Activated CD8-positive, alpha-beta T cell treated with anti-CD3 and anti-CD28 coated beads, Interleukin-2, amount 10 ng/mL, durations not matched to agents 7 days and 5 days (primary cell): ENCODE measurements at regions not wholly inside any gene's neighbourhood (a gene's known extent, or its start where the extent isn't known, plus 50 kb on each side); places are given as distances from the start of the nearest gene placed in this dataset.

Experiments used
- ATAC-seq: fragments of 150-1000 bp; cut with Tn5 transposase; one replicate; pipeline ENCODE4 v1.10.0; 2021; ENCODE audit warnings: moderate library complexity
- CTCF ChIA-PET: fragments of 350-600 bp; sonication (Branson Sonifier 250); formaldehyde crosslinking; loops from one replicate; lab custom pipeline; 2021; ENCODE audit warnings: antibody characterized with exemption; lab: Charles Lee
- POLR2A ChIA-PET: fragments of 350-600 bp; sonication (Branson Sonifier 250); formaldehyde crosslinking; loops from one replicate; lab custom pipeline; 2021; ENCODE audit warnings: antibody characterized with exemption; lab: Charles Lee
- DNase-seq: peaks from one replicate; pipeline ENCODE4 v3.0.0-alpha.2; 2020
- H3K27ac Mint-ChIP-seq: one replicate; pipeline ENCODE4 v1.8.0; 2021; ENCODE audit warnings: mild to moderate bottlenecking, mixed read lengths
- H3K27me3 Mint-ChIP-seq: one replicate; pipeline ENCODE4 v1.8.0; 2021; ENCODE audit warnings: low read depth, mixed read lengths
- H3K36me3 Mint-ChIP-seq: one replicate; pipeline ENCODE4 v1.8.0; 2021; ENCODE audit warnings: low read depth, mixed read lengths
- H3K4me1 Mint-ChIP-seq: one replicate; pipeline ENCODE4 v1.8.0; 2021; ENCODE audit warnings: low read depth, mixed read lengths
- H3K4me3 Mint-ChIP-seq: one replicate; pipeline ENCODE4 v1.8.0; 2021; ENCODE audit warnings: mild to moderate bottlenecking, mixed read lengths
- H3K9me3 Mint-ChIP-seq: one replicate; pipeline ENCODE4 v1.8.0; 2022; ENCODE audit warnings: mixed read lengths; ENCODE audit not compliant: insufficient read depth

- Mint-ChIP-seq H3K4me3 (no peak overlapping the region), H3K27ac (no peak overlapping the region), H3K4me1 (no peaks in the 10 kb centered on the region), H3K36me3 (no peaks in the 10 kb centered on the region), H3K9me3 (no peaks in the 10 kb centered on the region), H3K27me3 (no peaks in the 10 kb centered on the region)
- ChIA-PET CTCF (no interaction called here), POLR2A (no interaction called here)
- ATAC-seq (no peak), DNase-seq (no peak)
These were observed 365.3 kb upstream of the SMIM30 start for GRCh38 chr7:113483657-113484056.

- POLR2A ChIA-PET = interaction anchor here (0.7 kb wide), 1 partner anchor 73 kb away, joined by 3 read pairs; no protein-coding TSS in a partner anchor
- Mint-ChIP-seq H3K4me1 (no peaks in the 10 kb centered on the region), H3K4me3 (no peak overlapping the region), H3K9me3 (no peaks in the 10 kb centered on the region), H3K36me3 (no peaks in the 10 kb centered on the region), H3K27me3 (no peaks in the 10 kb centered on the region), H3K27ac (no peak overlapping the region)
- DNase-seq = no peak
- no peak for ATAC-seq
- CTCF ChIA-PET = no interaction called here
These were observed 362.2 kb upstream of the SMIM30 start for GRCh38 chr7:113480537-113480936.

- CTCF ChIA-PET = no interaction called here
- Mint-ChIP-seq H3K27me3 (no peaks in the 10 kb centered on the region), H3K9me3 (peaks cover 6% of the 10 kb centered on the region), H3K36me3 (no peaks in the 10 kb centered on the region), H3K27ac (no peak overlapping the region), H3K4me1 (no peaks in the 10 kb centered on the region), H3K4me3 (no peak overlapping the region)
- ATAC-seq (no peak), DNase-seq (no peak)
- POLR2A ChIA-PET = no interaction called here
These were observed 345.9 kb upstream of the SMIM30 start for GRCh38 chr7:113464096-113464855.

GRCh38 chr7:113460067-113460466, 341.7 kb upstream of the SMIM30 start:
- Mint-ChIP-seq H3K9me3 (peaks cover 6% of the 10 kb centered on the region), H3K4me1 (no peaks in the 10 kb centered on the region), H3K27ac (no peak overlapping the region), H3K27me3 (no peaks in the 10 kb centered on the region), H3K36me3 (no peaks in the 10 kb centered on the region), H3K4me3 (no peak overlapping the region)
- DNase-seq (no peak), ATAC-seq (no peak)
- POLR2A ChIA-PET = no interaction called here
- CTCF ChIA-PET = no interaction called here

DNA sequence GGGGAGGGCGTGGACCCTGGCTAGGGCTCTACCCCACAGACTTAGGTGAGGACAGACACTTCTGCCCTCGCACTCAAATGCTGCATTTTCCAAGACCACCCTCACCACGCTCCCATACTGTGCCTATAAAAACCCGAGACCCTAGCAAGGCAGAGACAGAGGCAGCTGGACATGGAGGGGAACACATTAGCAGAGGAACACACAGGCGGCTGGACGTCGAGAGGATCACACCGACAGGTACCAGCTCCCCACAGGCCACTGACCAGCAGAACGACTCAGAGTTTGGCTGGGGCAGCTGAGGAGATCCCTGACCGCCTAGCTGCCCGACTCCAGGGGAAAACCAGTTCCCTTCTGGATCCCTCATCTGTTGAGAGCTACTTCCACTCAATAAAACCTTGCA, 338.2 kb upstream of the SMIM30 start:
- no peak for ATAC-seq
- ChIA-PET POLR2A (no interaction called here), CTCF (no interaction called here)
- Mint-ChIP-seq H3K36me3 (no peaks in the 10 kb centered on the region), H3K9me3 (no peaks in the 10 kb centered on the region), H3K4me1 (no peaks in the 10 kb centered on the region), H3K4me3 (no peak overlapping the region), H3K27ac (no peak overlapping the region), H3K27me3 (no peaks in the 10 kb centered on the region)
- no peak for DNase-seq

GRCh38 chr7:113454597-113455169, 336.3 kb upstream of the SMIM30 start:
- DNase-seq (no peak), ATAC-seq (no peak)
- Mint-ChIP-seq H3K4me1 (no peaks in the 10 kb centered on the region), H3K36me3 (no peaks in the 10 kb centered on the region), H3K9me3 (no peaks in the 10 kb centered on the region), H3K4me3 (no peak overlapping the region), H3K27me3 (no peaks in the 10 kb centered on the region), H3K27ac (no peak overlapping the region)
- POLR2A ChIA-PET = no interaction called here
- CTCF ChIA-PET = interaction anchor here (1.0 kb wide), 1 partner anchor 33 kb away, joined by 3 read pairs; no protein-coding TSS in a partner anchor

DNA sequence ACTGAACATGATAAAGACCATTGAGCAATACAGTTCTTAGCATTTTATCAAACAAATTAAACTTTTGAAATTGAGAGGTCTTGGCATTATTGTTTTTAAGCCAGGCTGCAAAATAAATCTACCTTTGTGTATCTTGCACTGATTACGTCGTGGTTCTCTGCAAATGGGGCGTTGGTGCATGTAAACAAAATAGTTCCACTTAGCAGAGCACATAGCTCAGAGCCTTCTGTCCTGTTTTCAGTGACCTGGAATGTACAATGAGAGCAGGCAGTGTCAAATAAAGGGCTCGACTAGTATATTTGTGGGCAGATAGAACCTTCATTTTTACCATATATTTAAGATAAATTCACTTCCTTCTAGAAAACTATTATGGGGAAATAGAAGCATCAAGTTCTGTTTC, 333.9 kb upstream of the SMIM30 start:
- no peak for DNase-seq
- H3K9me3 Mint-ChIP-seq = no peaks in the 10 kb centered on the region
- no peak overlapping the region for H3K27ac Mint-ChIP-seq
- ChIA-PET CTCF (no interaction called here), POLR2A (no interaction called here)
- H3K4me3 Mint-ChIP-seq = no peak overlapping the region
- no peaks in the 10 kb centered on the region for H3K4me1 Mint-ChIP-seq
- no peak for ATAC-seq
- no peaks in the 10 kb centered on the region for H3K27me3 Mint-ChIP-seq
- no peaks in the 10 kb centered on the region for H3K36me3 Mint-ChIP-seq

DNA sequence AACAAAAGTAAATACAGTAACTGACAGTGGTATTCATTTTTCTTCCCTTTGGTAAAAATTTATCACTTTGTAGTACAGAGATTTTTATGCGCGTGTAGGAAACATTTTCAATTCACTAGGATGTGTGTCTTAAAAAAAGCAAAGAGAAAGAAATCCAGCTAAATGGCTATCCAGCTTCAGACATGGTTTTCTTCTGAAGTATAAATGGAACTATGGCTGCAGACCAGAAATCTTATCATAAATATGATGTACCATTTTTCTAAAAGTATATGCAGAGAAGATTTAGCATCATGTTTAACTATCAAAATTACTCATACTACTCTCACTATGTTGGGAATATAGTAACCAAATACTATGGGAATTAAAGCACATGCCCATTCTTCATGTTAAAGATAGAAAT, 328.4 kb upstream of the SMIM30 start:
- POLR2A ChIA-PET = no interaction called here
- CTCF ChIA-PET = interaction anchor here (0.6 kb wide), 1 partner anchor 14 kb away, joined by 3 read pairs; no protein-coding TSS in a partner anchor
- ATAC-seq (no peak), DNase-seq (no peak)
- H3K4me3 Mint-ChIP-seq = no peak overlapping the region
- H3K9me3 Mint-ChIP-seq = no peaks in the 10 kb centered on the region
- no peaks in the 10 kb centered on the region for H3K36me3 Mint-ChIP-seq
- H3K27me3 Mint-ChIP-seq = no peaks in the 10 kb centered on the region
- no peaks in the 10 kb centered on the region for H3K4me1 Mint-ChIP-seq
- no peak overlapping the region for H3K27ac Mint-ChIP-seq

DNA sequence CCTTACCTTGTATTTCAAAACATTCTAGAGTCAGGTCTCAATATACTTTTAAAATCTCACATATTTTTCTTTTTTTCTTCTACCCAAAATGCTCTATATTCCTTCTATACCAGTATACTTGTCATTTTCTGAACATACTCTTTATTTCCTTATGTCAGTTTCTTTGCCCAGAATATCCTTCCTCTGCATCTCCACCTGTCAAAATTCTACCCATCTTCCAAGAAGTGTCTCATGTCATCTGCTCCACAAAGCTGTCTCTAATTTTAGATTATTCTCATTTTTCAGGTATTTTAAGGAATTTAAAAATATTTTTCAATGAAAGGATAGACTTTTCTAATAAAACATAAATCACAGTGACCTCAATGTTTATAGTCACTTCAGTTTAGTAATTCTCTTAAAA, 328.0 kb upstream of the SMIM30 start:
- H3K36me3 Mint-ChIP-seq = no peaks in the 10 kb centered on the region
- ChIA-PET POLR2A (no interaction called here), CTCF (no interaction called here)
- no peaks in the 10 kb centered on the region for H3K9me3 Mint-ChIP-seq
- DNase-seq = no peak
- no peak overlapping the region for H3K4me3 Mint-ChIP-seq
- no peaks in the 10 kb centered on the region for H3K4me1 Mint-ChIP-seq
- ATAC-seq = no peak
- H3K27me3 Mint-ChIP-seq = no peaks in the 10 kb centered on the region
- no peak overlapping the region for H3K27ac Mint-ChIP-seq

- no peaks in the 10 kb centered on the region for H3K36me3 Mint-ChIP-seq
- no peaks in the 10 kb centered on the region for H3K27me3 Mint-ChIP-seq
- H3K27ac Mint-ChIP-seq = no peak overlapping the region
- H3K4me1 Mint-ChIP-seq = no peaks in the 10 kb centered on the region
- H3K4me3 Mint-ChIP-seq = no peak overlapping the region
- ATAC-seq (no peak), DNase-seq (no peak)
- CTCF ChIA-PET = no interaction called here
- H3K9me3 Mint-ChIP-seq = no peaks in the 10 kb centered on the region
- POLR2A ChIA-PET = no interaction called here
These were observed 325.9 kb upstream of the SMIM30 start for GRCh38 chr7:113444261-113444660.

GRCh38 chr7:113440173-113440572, 321.8 kb upstream of the SMIM30 start:
- ChIA-PET CTCF (no interaction called here), POLR2A (no interaction called here)
- H3K27ac Mint-ChIP-seq = no peak overlapping the region
- ATAC-seq = no peak
- no peaks in the 10 kb centered on the region for H3K27me3 Mint-ChIP-seq
- DNase-seq = no peak
- H3K36me3 Mint-ChIP-seq = no peaks in the 10 kb centered on the region
- no peak overlapping the region for H3K4me3 Mint-ChIP-seq
- no peaks in the 10 kb centered on the region for H3K9me3 Mint-ChIP-seq
- no peaks in the 10 kb centered on the region for H3K4me1 Mint-ChIP-seq

DNA sequence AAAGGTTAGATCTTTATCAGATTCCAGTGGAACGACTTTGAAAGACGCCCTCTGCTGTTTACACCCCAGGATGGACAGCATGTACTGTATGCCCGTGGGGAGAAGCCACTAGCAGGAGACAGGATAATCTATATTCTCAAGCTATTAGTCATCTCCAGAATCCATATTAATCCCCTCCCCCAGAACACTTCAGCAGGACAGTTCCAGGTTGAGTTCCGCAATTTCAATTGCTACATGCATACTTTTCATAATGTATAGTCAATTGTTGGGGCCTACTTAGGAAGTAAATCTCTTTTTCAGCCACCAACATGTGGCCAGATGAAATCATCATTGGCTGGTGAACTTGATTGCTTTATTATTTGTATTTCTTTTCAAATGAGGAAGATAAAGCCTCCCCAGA, 313.1 kb upstream of the SMIM30 start:
- Mint-ChIP-seq H3K4me1 (no peaks in the 10 kb centered on the region), H3K4me3 (no peak overlapping the region), H3K27me3 (no peaks in the 10 kb centered on the region), H3K9me3 (no peaks in the 10 kb centered on the region), H3K36me3 (no peaks in the 10 kb centered on the region), H3K27ac (no peak overlapping the region)
- ChIA-PET CTCF (no interaction called here), POLR2A (no interaction called here)
- DNase-seq (no peak), ATAC-seq (no peak)
